GM23338 (cell line): ENCODE measurements at regions not wholly inside any gene's neighbourhood (a gene's known extent, or its start where the extent isn't known, plus 50 kb on each side); places are given as distances from the start of the nearest gene placed in this dataset.

ENCODE experiments used
- ATAC-seq: fragments of 200-7000 bp; cut with Tn5 transposase; 3 replicates; pipeline ENCODE4 v1.9.1; 2020
- DNase-seq: peaks from one replicate; pipeline ENCODE4 v3.0.0-alpha.2; 2015; ENCODE audit warnings: low spot score
- H2AFZ ChIP-seq: fragments of 200-600 bp; sonication (generic); 2 replicates; pipeline ENCODE4 v1.8.0; 2016; ENCODE audit warnings: antibody characterized with exemption, mild to moderate bottlenecking, moderate library complexity
- H3F3A ChIP-seq: fragments of 200-600 bp; sonication (generic); replicated peaks from 2 replicates; pipeline ENCODE4 v1.8.0; 2017; ENCODE audit warnings: antibody characterized with exemption, mixed run types, low read depth
- H3K27ac ChIP-seq: fragments of 200-600 bp; sonication (generic); 2 replicates; pipeline ENCODE4 v1.6.1; 2016; ENCODE audit warnings: low read depth
- H3K27me3 ChIP-seq: fragments of 200-600 bp; sonication (generic); 2 replicates; pipeline ENCODE4 v1.8.0; 2016; ENCODE audit warnings: mild to moderate bottlenecking, mixed run types, moderate library complexity; ENCODE audit not compliant: insufficient read depth
- H3K36me3 ChIP-seq: fragments of 200-600 bp; sonication (generic); 2 replicates; pipeline ENCODE4 v1.8.0; 2016; ENCODE audit warnings: mild to moderate bottlenecking; ENCODE audit not compliant: insufficient read depth
- H3K4me1 ChIP-seq: fragments of 200-600 bp; sonication (generic); 2 replicates; pipeline ENCODE4 v1.8.0; 2016; ENCODE audit warnings: mild to moderate bottlenecking, moderate library complexity; ENCODE audit not compliant: insufficient read depth
- H3K4me2 ChIP-seq: fragments of 200-600 bp; sonication (generic); 2 replicates; pipeline ENCODE4 v1.7.1; 2017; ENCODE audit warnings: mixed run types
- H3K4me3 ChIP-seq: fragments of 200-600 bp; sonication (generic); 2 replicates; pipeline ENCODE4 v1.6.1; 2016; ENCODE audit warnings: mixed run types
- H3K79me2 ChIP-seq: fragments of 200-600 bp; sonication (generic); replicated peaks from 2 replicates; pipeline ENCODE4 v1.8.0; 2017; ENCODE audit warnings: mild to moderate bottlenecking; ENCODE audit not compliant: insufficient read depth
- H3K9me2 ChIP-seq: fragments of 200-600 bp; sonication (generic); 2 replicates; pipeline ENCODE4 v1.8.0; 2017; ENCODE audit not compliant: insufficient read depth
- H4K20me1 ChIP-seq: fragments of 200-600 bp; sonication (generic); replicated peaks from 2 replicates; pipeline ENCODE4 v1.8.0; 2017; ENCODE audit warnings: mild to moderate bottlenecking; ENCODE audit not compliant: insufficient read depth
- H3K27ac Mint-ChIP-seq: 2 replicates; pipeline ENCODE4 v1.8.0; 2020; ENCODE audit warnings: inconsistent platforms, mild to moderate bottlenecking, moderate library complexity, mixed read lengths
- H3K27me3 Mint-ChIP-seq: 3 replicates; pipeline ENCODE4 v1.8.0; 2022; ENCODE audit warnings: low read depth, mild to moderate bottlenecking, moderate library complexity, mixed read lengths, inconsistent platforms; ENCODE audit not compliant: insufficient read depth, poor library complexity
- H3K36me3 Mint-ChIP-seq: 3 replicates; pipeline ENCODE4 v1.8.0; 2021; ENCODE audit warnings: low read depth, mild to moderate bottlenecking, inconsistent platforms, moderate library complexity, mixed read lengths
- H3K4me1 Mint-ChIP-seq: 3 replicates; pipeline ENCODE4 v1.8.0; 2020; ENCODE audit warnings: mild to moderate bottlenecking, inconsistent platforms, mixed read lengths
- H3K4me3 Mint-ChIP-seq: 3 replicates; pipeline ENCODE4 v1.8.0; 2021; ENCODE audit warnings: moderate library complexity, mild to moderate bottlenecking, inconsistent platforms, mixed read lengths
- H3K9me3 Mint-ChIP-seq: 3 replicates; pipeline ENCODE4 v1.8.0; 2020; ENCODE audit warnings: moderate library complexity, mild to moderate bottlenecking, inconsistent platforms, mixed read lengths
- CREB1 ChIP-seq: fragments of 250-450 bp; sonication (Bioruptor Pico); IDR thresholded peaks from 2 replicates; pipeline ENCODE4 v1.5.0; 2020; ENCODE audit warnings: low read depth, mild to moderate bottlenecking, moderate library complexity
- CTCF ChIP-seq, 2 experiments: fragments of 200-600 bp in 1 of 2; sonication (generic) in 1 of 2; conservative IDR thresholded peaks; 2 replicates each; pipeline versions ENCODE4 v1.5.1 to v1.6.1; 2016 to 2017; ENCODE audit warnings: antibody characterized with exemption in 2 of 2, low read depth in 2 of 2, mild to moderate bottlenecking in 2 of 2, moderate library complexity in 1 of 2
- ETS1 ChIP-seq: IDR thresholded peaks from 2 replicates; pipeline ENCODE4 v1.6.1; 2016; ENCODE audit warnings: antibody characterized with exemption
- EZH2phosphoT487 ChIP-seq: fragments of 200-600 bp; sonication (generic); IDR thresholded peaks from one replicate; pipeline ENCODE4 v1.8.1; 2018; ENCODE audit warnings: antibody characterized with exemption; ENCODE audit not compliant: unreplicated experiment
- JUNB ChIP-seq: IDR thresholded peaks from one replicate; pipeline ENCODE4 v1.6.1; 2016; ENCODE audit warnings: antibody characterized with exemption; ENCODE audit not compliant: unreplicated experiment
- NANOG ChIP-seq: IDR thresholded peaks from 2 replicates; pipeline ENCODE4 v1.6.1; 2016; ENCODE audit warnings: antibody characterized with exemption, borderline replicate concordance
- POLR2AphosphoS5 ChIP-seq: IDR thresholded peaks from 2 replicates; pipeline ENCODE4 v1.6.1; 2016; ENCODE audit warnings: antibody characterized with exemption, low read depth
- STAT1 ChIP-seq: IDR thresholded peaks from one replicate; pipeline ENCODE4 v1.6.1; 2016; ENCODE audit warnings: antibody characterized with exemption; ENCODE audit not compliant: unreplicated experiment
- ZNF114 ChIP-seq: fragments of 250-450 bp; sonication (Bioruptor Pico); IDR thresholded peaks from 2 replicates; pipeline ENCODE4 v1.5.0; 2020; ENCODE audit warnings: mild to moderate bottlenecking, moderate library complexity
- ZNF331 ChIP-seq: fragments of 250-450 bp; sonication (Bioruptor Pico); IDR thresholded peaks from 2 replicates; pipeline ENCODE4 v1.5.0; 2020; ENCODE audit warnings: low read depth, mild to moderate bottlenecking, moderate library complexity
- ZNF462 ChIP-seq: fragments of 250-450 bp; sonication (Bioruptor Pico); IDR thresholded peaks from 2 replicates; pipeline ENCODE4 v1.5.0; 2020; ENCODE audit warnings: mild to moderate bottlenecking, moderate library complexity

- TF ChIP-seq ETS1 (no peak), CTCF (conservative IDR thresholded peaks at IDR 0.05; ENCODE audit: low read depth in 2 of 2) (no peak), EZH2phosphoT487 (no peak), POLR2AphosphoS5 (no peak), ZNF331 (CRISPR knock-in tag) (no peak)
These were observed 182.6 kb upstream of the C9orf72 start (continued) for GRCh38 chr9:27755846-27756245.

GRCh38 chr9:27756418-27756817 is 183.1 kb upstream of the C9orf72 start:
- Mint-ChIP-seq H3K4me3 (no peak overlapping the region), H3K4me1 (peaks cover 13% of the 10 kb centered on the region), H3K27me3 (no peaks in the 10 kb centered on the region), H3K36me3 (no peaks in the 10 kb centered on the region; the same call in 2 of the 3 replicates), H3K27ac (no peak overlapping the region), H3K9me3 (no peaks in the 10 kb centered on the region)
- no peaks in the 10 kb centered on the region for H3K27me3 ChIP-seq
- no peaks in the 10 kb centered on the region for H4K20me1 ChIP-seq
- no peaks in the 10 kb centered on the region for H3F3A ChIP-seq
- peaks cover 6% of the 10 kb centered on the region for H3K4me1 ChIP-seq
- no peak overlapping the region for H3K4me3 ChIP-seq
- H2AFZ ChIP-seq: no peak overlapping the region
- ATAC-seq (no peak), DNase-seq (no peak)
- peaks cover 5% of the 10 kb centered on the region; the same call in 1 of the 2 replicates for H3K9me2 ChIP-seq
- no peaks in the 10 kb centered on the region for H3K36me3 ChIP-seq
- H3K4me2 ChIP-seq: no peak overlapping the region
- H3K79me2 ChIP-seq: no peaks in the 10 kb centered on the region
- no peak overlapping the region for H3K27ac ChIP-seq
- TF ChIP-seq CREB1 (CRISPR knock-in tag) (no peak), ZNF462 (CRISPR knock-in tag) (no peak), EZH2phosphoT487 (no peak), ETS1 (no peak), ZNF114 (no peak), ZNF331 (CRISPR knock-in tag) (no peak), POLR2AphosphoS5 (no peak), STAT1 (no peak), NANOG (no peak), JUNB (no peak), CTCF (conservative IDR thresholded peaks at IDR 0.05; ENCODE audit: low read depth in 2 of 2) (no peak)
